ENCODE measurements at regions not wholly inside any gene's neighbourhood (a gene's known extent, or its start where the extent isn't known, plus 50 kb on each side); places are given as distances from the start of the nearest gene placed in this dataset.

DNA sequence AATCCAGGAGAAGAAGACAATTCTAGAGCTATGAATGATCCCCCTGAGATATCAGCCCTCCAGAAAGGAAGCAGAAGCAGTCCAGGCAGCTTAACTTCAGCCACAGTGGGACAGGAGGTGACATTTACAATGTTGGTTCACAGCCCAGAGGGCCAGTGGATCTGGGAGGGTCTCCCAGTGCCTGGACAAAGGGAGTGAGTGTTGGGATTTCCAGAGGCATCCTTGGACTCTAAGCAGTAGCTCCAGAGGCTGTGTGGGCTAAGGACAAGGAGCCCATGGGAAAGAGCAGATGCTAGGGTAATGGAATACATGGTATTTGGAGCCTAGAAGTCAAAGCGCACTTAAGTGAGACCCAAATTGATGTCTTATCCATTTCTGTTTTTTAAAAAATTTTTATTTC lies 97.4 kb upstream of the NUPR2 start:
- TF ChIP-seq TP53 (CRISPR knock-in tag; IDR thresholded peaks at IDR 0.05) = no peak
- TF ChIP-seq ETV6 (CRISPR knock-in tag; IDR thresholded peaks at IDR 0.05) = no peak
- TF ChIP-seq, protein P1, sequence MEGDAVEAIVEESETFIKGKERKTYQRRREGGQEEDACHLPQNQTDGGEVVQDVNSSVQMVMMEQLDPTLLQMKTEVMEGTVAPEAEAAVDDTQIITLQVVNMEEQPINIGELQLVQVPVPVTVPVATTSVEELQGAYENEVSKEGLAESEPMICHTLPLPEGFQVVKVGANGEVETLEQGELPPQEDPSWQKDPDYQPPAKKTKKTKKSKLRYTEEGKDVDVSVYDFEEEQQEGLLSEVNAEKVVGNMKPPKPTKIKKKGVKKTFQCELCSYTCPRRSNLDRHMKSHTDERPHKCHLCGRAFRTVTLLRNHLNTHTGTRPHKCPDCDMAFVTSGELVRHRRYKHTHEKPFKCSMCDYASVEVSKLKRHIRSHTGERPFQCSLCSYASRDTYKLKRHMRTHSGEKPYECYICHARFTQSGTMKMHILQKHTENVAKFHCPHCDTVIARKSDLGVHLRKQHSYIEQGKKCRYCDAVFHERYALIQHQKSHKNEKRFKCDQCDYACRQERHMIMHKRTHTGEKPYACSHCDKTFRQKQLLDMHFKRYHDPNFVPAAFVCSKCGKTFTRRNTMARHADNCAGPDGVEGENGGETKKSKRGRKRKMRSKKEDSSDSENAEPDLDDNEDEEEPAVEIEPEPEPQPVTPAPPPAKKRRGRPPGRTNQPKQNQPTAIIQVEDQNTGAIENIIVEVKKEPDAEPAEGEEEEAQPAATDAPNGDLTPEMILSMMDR (IDR thresholded peaks at IDR 0.05) = no peak
- TF ChIP-seq, protein P2, sequence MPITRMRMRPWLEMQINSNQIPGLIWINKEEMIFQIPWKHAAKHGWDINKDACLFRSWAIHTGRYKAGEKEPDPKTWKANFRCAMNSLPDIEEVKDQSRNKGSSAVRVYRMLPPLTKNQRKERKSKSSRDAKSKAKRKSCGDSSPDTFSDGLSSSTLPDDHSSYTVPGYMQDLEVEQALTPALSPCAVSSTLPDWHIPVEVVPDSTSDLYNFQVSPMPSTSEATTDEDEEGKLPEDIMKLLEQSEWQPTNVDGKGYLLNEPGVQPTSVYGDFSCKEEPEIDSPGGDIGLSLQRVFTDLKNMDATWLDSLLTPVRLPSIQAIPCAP (CRISPR knock-in tag; IDR thresholded peaks at IDR 0.05) = no peak
- TF ChIP-seq SMAD4 (CRISPR knock-in tag; IDR thresholded peaks at IDR 0.05) = no peak
- no peak for TF ChIP-seq TCF7 (CRISPR knock-in tag; IDR thresholded peaks at IDR 0.05; ENCODE audit: low read depth)

All from WTC11 (cell line).